OCI-LY3 (cell line): ENCODE measurements at regions not wholly inside any gene's neighbourhood (a gene's known extent, or its start where the extent isn't known, plus 50 kb on each side); places are given as distances from the start of the nearest gene placed in this dataset.

Source experiments
- H2AFZ ChIP-seq: fragments of 200-600, 300-600 bp; shearing (Covaris generic); 2 replicates; pipeline ENCODE4 v1.6.0; 2014; ENCODE audit warnings: antibody characterized with exemption, low read depth, low read length
- H3K27ac ChIP-seq: fragments of 200-600, 300-600 bp; sonication (generic); 2 replicates; pipeline ENCODE4 v1.5.1; 2014; ENCODE audit warnings: mild to moderate bottlenecking, low read length, moderate library complexity, mixed read lengths
- H3K27me3 ChIP-seq: fragments of 200-600, 300-600 bp; sonication (generic); 2 replicates; pipeline ENCODE4 v1.6.1; 2014; ENCODE audit warnings: low read depth, low read length, mixed read lengths
- H3K36me3 ChIP-seq: fragments of 200-600, 300-600 bp; sonication (generic); replicated peaks from 2 replicates; pipeline ENCODE3; 2014; ENCODE audit warnings: low read depth, low read length, mixed read lengths
- H3K4me1 ChIP-seq: fragments of 300-600, 200-600 bp; sonication (generic); 2 replicates; pipeline ENCODE4 v1.6.1; 2014; ENCODE audit warnings: low read length, mixed read lengths
- H3K4me2 ChIP-seq: fragments of 200-600, 300-600 bp; sonication (generic); 2 replicates; pipeline ENCODE4 v1.6.1; 2014; ENCODE audit warnings: low read length, mixed read lengths
- H3K4me3 ChIP-seq: fragments of 300-600, 200-600 bp; sonication (generic); 2 replicates; pipeline ENCODE4 v1.5.1; 2014; ENCODE audit warnings: antibody characterized with exemption, mild to moderate bottlenecking, low read length, moderate library complexity
- H3K79me2 ChIP-seq: fragments of 300-600, 200-600 bp; shearing (Covaris generic); 2 replicates; pipeline ENCODE4 v1.6.1; 2014; ENCODE audit warnings: mild to moderate bottlenecking, low read length, mixed read lengths
- H3K9ac ChIP-seq: fragments of 300-600, 200-600 bp; shearing (Covaris generic); 2 replicates; pipeline ENCODE4 v1.6.0; 2014; ENCODE audit warnings: mild to moderate bottlenecking, low read length, moderate library complexity
- H3K9me3 ChIP-seq: fragments of 200-600, 300-600 bp; shearing (Covaris generic); 2 replicates; pipeline ENCODE4 v1.6.1; 2014; ENCODE audit warnings: low read length, mixed read lengths; ENCODE audit not compliant: insufficient read depth
- H4K20me1 ChIP-seq: fragments of 200-600, 300-600 bp; sonication (generic); 2 replicates; pipeline ENCODE4 v1.6.1; 2016; ENCODE audit warnings: low read length, mixed read lengths; ENCODE audit not compliant: insufficient read depth
- EZH2phosphoT487 ChIP-seq: fragments of 200-600 bp; shearing (Covaris generic); IDR thresholded peaks from 2 replicates; pipeline ENCODE4 v1.6.1; 2018; ENCODE audit warnings: antibody characterized with exemption, mixed run types, low read depth
- TF ChIP-seq, protein P1 (sequence below): fragments of 200-600, 300-600 bp; sonication (generic); IDR thresholded peaks from 2 replicates; pipeline ENCODE4 v1.5.1; 2014; ENCODE audit warnings: antibody characterized with exemption, low read length, low read depth

DNA sequence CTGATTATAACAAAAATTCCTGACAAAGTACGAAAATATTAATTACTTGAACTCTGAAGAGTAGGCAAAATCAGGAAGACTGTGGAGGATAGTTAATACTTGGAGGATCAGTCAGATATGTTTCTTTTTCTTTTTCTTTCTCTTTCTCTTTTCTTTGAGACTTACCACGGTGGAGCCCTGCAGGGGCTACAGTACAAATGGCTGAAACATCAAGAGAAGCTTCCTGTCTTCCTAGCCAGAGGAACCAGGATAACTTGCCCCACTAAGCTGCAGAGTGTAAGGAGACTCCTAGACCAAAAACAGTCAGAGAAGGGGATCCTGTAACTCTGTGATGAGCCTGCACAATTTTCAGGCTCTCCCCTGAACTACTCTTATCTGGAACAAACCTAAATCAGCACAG is 324.6 kb upstream of the TYRP1 start:
- no peaks in the 10 kb centered on the region for H3K4me1 ChIP-seq

DNA sequence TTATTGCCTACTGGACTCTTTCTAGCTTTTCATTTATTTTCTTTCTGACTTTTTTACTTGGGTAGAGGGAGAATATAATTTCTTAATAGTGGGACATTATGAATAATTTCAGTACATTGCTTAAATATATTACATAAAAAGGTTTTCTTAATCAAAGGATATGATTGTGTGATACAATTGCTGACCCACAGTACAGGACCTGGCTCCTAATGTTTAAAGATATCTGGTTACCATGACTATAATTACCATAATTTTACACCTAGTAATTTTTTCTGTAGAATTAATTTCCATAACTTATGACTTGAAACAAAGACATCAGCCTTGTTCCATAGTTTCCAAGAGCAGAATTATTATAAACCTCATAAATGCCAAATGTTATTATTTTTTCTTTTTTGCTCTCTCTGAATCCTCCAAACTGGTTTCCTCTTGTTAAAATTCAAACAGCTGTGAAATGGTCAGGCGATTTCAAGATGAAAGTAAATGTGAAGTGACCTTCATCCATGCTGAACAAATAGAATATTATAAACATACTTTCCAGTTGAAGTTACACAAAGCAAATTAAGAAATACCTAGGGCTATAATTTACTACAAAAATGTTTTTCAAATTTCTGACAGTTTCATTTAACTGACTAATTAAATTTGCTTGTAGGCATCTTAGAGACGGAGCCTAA is 301.2 kb upstream of the TYRP1 start:
- Histone ChIP-seq H3K27me3 (no peaks in the 10 kb centered on the region), H3K4me2 (no peak overlapping the region), H3K79me2 (no peaks in the 10 kb centered on the region), H3K9ac (no peak overlapping the region), H3K4me1 (no peaks in the 10 kb centered on the region), H3K36me3 (no peaks in the 10 kb centered on the region), H3K27ac (no peak overlapping the region), H4K20me1 (no peaks in the 10 kb centered on the region), H3K4me3 (no peak overlapping the region), H3K9me3 (no peaks in the 10 kb centered on the region), H2AFZ (no peak overlapping the region)
- TF ChIP-seq EZH2phosphoT487: no peak
- TF ChIP-seq, protein P1, sequence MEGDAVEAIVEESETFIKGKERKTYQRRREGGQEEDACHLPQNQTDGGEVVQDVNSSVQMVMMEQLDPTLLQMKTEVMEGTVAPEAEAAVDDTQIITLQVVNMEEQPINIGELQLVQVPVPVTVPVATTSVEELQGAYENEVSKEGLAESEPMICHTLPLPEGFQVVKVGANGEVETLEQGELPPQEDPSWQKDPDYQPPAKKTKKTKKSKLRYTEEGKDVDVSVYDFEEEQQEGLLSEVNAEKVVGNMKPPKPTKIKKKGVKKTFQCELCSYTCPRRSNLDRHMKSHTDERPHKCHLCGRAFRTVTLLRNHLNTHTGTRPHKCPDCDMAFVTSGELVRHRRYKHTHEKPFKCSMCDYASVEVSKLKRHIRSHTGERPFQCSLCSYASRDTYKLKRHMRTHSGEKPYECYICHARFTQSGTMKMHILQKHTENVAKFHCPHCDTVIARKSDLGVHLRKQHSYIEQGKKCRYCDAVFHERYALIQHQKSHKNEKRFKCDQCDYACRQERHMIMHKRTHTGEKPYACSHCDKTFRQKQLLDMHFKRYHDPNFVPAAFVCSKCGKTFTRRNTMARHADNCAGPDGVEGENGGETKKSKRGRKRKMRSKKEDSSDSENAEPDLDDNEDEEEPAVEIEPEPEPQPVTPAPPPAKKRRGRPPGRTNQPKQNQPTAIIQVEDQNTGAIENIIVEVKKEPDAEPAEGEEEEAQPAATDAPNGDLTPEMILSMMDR: no peak

More for the DNA sequence above, 324.6 kb upstream of the TYRP1 start:
- no peaks in the 10 kb centered on the region for H4K20me1 ChIP-seq
- H3K36me3 ChIP-seq: no peaks in the 10 kb centered on the region
- no peak overlapping the region for H3K9ac ChIP-seq
- no peaks in the 10 kb centered on the region for H3K79me2 ChIP-seq
- no peaks in the 10 kb centered on the region for H3K9me3 ChIP-seq
- no peaks in the 10 kb centered on the region for H3K27me3 ChIP-seq
- no peak overlapping the region for H2AFZ ChIP-seq
- H3K4me2 ChIP-seq: no peak overlapping the region
- no peak overlapping the region for H3K4me3 ChIP-seq
- TF ChIP-seq EZH2phosphoT487: no peak
- TF ChIP-seq, protein P1: no peak
- no peak overlapping the region for H3K27ac ChIP-seq

DNA sequence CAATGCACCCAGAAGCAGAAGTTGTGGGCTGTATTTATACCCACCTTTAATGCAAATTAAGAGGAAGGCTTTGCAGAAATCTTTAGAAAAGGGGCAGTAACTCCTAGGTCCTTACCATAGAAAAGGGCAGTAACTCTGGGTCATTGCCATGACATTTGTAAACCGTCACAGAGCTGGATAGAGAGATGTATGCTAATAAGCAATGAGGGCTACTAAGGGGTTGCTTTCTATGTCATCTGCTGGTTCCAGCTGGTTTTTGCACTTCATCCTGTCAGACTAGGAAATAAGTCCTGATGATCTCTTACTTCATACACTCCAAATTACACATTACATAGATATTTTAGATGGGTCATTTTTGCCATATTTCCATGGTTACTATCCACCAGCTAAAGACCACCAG is 299.1 kb upstream of the TYRP1 start:
- Histone ChIP-seq H3K9me3 (no peaks in the 10 kb centered on the region), H4K20me1 (no peaks in the 10 kb centered on the region), H3K4me3 (no peak overlapping the region), H2AFZ (no peak overlapping the region), H3K27me3 (no peaks in the 10 kb centered on the region), H3K4me2 (no peak overlapping the region), H3K4me1 (no peaks in the 10 kb centered on the region), H3K79me2 (no peaks in the 10 kb centered on the region), H3K9ac (no peak overlapping the region), H3K36me3 (no peaks in the 10 kb centered on the region), H3K27ac (no peak overlapping the region)
- no peak for TF ChIP-seq EZH2phosphoT487
- TF ChIP-seq, protein P1: no peak

DNA sequence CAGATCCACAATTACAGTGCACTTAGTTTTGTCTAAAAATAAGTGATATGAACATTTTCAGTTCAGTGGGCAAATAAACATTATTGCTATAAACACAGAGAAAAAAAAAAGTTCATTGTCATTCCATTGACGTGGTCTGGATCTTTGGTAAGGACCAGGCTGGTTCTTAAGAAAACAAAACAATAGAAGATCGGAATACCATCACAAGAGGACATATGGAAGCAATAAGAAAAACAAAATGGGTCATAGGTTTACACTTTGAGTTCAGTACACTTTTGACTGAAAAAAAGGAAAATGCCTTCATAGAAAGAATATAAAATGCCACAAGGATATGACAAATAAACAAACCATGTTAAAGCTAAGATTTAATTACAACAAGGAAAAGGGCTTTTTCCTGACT is 289.5 kb upstream of the TYRP1 start:
- no peak for TF ChIP-seq EZH2phosphoT487
- TF ChIP-seq, protein P1: no peak
- no peak overlapping the region for H3K4me2 ChIP-seq

More for the DNA sequence above, 289.5 kb upstream of the TYRP1 start:
- Histone ChIP-seq H4K20me1 (no peaks in the 10 kb centered on the region), H3K4me3 (no peak overlapping the region), H3K4me1 (no peaks in the 10 kb centered on the region), H3K9me3 (no peaks in the 10 kb centered on the region), H3K9ac (no peak overlapping the region), H2AFZ (no peak overlapping the region), H3K27ac (no peak overlapping the region), H3K27me3 (no peaks in the 10 kb centered on the region), H3K36me3 (no peaks in the 10 kb centered on the region), H3K79me2 (no peaks in the 10 kb centered on the region)
